HG03095 (cell line): ENCODE measurements at regions not wholly inside any gene's neighbourhood (a gene's known extent, or its start where the extent isn't known, plus 50 kb on each side); places are given as distances from the start of the nearest gene placed in this dataset.
A peak's percentile ranks its signal among the peaks of the same experiment; 100 is the strongest.
"Not testable (repeated sequence)": the region's sequence is repeated elsewhere in the genome, so short reads cannot be mapped to it uniquely, and the experiment has no call there.

Source experiments
- ATAC-seq: cut with Tn5 transposase; IDR thresholded peaks from one replicate; pipeline ENCODE4 v1.9.1; 2021; ENCODE audit warnings: moderate library complexity; ENCODE audit not compliant: unreplicated experiment

DNA sequence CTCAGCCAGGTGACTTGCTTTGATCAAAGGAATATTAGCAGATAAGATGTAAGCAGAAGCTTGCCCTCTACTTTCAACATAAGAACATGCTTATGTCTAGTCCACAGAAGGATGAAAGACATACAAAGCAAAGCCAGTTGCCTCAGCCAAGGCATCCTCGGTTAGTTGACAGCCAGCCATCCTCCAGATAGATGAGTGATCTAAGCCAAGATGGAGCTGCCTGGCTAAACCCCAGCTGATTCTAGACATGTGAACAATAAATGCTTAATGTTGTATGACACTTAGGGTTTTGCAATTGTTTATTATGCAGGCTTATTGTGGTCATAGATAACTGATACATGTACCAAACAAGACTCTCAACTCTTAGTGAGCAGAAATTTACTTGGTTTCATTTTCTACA is 157.6 kb upstream of the TMTC2 start:
- ATAC-seq: no peak

DNA sequence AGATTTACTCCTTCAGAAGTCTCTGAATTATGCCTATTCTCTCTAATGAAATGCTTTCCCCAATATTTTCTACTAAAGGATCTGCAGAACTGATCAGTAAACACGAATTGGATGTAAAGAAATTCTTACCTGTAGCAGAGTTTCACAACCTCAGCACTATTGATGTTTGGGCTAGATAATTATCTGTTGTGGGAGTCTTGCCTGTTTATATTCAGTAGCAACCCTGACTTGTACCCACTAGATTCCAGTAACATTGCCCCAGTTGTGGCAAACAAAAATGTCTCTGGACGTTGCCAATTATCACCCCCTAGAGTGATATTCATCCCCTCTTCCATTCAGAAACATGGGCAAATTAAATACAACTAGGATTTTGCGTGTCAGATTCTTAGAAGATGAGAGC is 156.8 kb upstream of the TMTC2 start:
- no peak for ATAC-seq

DNA sequence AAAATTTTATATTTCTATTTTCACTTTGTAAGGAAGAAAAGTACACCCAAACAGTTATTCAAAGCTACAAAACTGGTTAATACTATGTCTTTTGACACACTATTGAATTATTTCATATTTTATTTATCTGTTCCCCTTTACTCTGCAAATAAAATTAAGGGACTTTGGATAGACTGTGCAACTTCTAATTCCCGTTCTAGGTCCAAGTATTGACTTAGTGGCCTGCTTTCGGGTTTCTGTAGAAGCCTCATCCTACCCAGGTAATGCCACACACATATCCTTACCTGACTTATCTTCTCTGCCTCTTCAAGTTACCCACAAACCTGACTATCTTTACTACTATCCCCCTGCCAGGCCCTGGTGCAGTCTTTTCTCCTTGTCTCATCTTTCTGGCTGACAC is 156.3 kb upstream of the TMTC2 start:
- no peak for ATAC-seq

DNA sequence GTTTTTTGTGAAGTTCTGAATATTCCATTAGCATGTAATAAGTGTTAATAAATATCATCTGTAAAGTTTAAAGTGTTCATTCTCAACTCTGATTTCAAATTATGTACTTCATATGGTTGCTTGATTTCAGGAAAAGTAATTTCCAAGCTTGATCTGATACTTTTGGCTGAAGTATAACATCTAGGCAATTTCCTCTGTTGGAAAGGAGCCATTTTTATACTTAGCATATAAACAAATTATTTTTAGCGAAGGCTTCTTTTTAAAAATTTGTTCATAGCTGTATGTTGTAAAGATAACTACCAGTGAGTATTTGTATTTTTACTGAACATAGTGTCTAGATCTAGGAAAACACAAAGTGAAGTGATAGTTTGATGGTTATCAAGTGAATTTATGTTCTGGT is 153.4 kb upstream of the TMTC2 start:
- ATAC-seq: no peak

DNA sequence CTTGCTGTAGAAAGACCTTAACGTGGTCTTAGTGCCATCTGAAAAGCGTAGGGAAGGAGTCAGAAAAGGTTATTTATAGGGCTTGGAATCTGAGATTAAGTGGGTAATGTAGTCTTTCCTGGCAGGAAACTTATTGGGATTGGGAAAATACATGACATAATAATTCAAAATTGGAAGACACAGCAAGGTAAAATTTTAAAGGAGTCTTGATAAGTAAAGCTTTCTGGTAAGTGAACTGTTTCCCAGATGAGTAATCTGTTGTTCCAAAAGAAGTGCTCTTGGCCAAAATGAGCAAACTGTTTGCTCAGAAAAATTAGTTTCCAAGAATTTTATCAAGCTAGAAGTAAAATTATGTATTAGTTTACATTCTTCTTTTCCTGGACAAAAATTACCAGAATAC is 149.3 kb upstream of the TMTC2 start:
- ATAC-seq: no peak

DNA sequence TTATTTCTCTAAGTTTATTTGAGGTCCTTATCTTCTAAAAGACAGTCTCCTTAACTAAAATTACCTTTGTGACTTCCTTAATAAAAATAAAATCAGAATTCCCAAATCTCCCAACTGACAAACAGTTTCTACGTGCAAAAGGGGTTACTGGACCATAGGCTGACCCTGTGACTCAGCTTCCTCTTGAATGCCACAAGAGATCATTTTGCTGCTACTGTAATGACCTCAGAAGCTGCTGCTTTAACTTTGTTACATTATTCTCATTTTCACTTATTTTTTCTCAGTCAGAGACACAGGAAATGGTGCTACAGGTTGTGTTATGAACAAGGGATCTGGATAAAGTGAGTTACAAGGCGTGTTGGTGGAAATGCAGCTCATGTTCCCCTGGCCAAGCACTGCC is 132.2 kb upstream of the TMTC2 start:
- peak; percentile 93 for ATAC-seq

- ATAC-seq: no peak
These were observed 131.0 kb upstream of the TMTC2 start for GRCh38 chr12:82555699-82556098.

DNA sequence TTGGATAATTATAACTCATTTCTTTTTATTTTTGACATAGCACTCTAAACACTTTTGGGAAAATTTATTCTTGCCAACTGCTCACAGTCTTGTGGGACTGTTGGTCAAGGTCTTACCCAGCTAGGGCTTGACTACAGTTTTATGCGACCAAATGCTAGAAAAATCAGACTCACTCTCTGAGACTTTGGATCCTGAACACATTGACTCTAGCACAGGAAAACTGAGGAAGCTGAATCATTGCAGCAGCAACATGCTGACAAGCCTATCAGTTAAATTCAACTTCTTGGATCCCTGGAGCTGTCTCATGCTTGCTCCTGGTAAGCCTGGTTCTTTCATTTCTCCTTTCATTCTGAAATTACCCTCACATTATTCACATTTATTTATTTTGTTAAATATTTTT is 120.7 kb upstream of the TMTC2 start:
- ATAC-seq: no peak

- no peak for ATAC-seq
These were observed 119.0 kb upstream of the TMTC2 start for GRCh38 chr12:82567688-82568087.

GRCh38 chr12:82574191-82574590 is 112.5 kb upstream of the TMTC2 start:
- ATAC-seq: no peak

GRCh38 chr12:82578725-82579124 is 108.0 kb upstream of the TMTC2 start:
- ATAC-seq: no peak

- no peak for ATAC-seq
These were observed 103.0 kb upstream of the TMTC2 start for GRCh38 chr12:82583756-82584155.

DNA sequence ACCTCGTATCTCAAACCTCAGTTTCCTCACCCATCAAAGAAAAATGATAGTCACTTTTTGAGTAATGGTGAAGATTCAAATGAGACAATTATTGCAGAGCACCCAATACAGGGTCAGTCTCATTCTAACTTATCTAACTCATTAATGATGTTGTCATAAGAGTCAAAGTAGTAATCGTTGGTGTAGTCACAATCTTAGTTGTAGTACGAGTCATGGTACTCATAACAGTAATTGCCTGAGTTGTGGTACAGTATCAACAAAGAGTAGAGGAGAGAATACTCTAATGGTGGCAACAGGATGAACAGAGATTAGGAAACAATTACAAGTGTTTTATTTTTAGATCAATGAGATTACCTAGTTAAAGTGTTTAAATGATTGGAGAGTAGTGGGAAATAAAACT is 93.6 kb upstream of the TMTC2 start:
- peak; percentile 48 for ATAC-seq

DNA sequence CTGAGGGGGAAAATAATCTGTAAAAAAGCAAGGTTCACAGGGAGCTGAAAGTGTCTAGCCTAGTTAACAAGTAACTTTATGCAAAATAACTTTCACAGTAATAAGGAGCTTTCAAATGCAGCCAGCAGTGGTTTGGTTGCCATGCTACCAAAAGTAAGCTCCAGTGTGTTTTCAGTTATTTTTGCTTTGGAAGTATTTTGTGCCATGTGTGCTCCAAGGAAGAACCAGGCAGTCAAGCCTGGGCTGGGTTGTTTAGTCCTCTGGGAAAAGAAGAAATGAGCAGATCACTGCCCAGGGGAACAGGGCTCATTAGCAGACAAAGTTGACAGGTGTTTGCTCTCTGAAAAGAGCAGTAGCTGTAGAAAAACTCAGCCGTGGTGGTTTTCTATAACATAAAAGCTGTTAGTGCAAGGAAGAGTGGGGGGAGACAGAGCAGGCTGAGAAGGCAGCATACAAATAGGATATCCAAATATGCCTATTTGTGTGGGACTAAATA is 92.8 kb upstream of the TMTC2 start:
- peak; percentile 93 for ATAC-seq

DNA sequence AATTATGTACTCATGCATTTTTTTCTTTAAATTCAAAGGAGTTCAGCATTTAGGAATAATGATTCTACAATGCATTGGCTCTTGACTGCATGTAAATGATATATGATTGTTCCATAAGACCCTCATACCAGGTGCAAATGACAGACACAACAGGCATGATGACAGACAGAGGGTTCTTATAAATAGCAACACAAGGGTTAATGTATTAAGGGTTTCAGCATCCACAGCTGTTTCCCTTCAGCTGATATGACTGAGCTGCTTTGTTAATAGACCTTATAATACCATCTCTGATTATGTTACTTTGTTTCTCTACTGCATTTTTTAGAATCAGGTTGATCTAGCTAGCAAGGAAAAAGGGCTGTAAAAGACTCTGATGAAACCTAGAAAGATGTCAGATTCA is 90.8 kb upstream of the TMTC2 start:
- ATAC-seq: no peak

DNA sequence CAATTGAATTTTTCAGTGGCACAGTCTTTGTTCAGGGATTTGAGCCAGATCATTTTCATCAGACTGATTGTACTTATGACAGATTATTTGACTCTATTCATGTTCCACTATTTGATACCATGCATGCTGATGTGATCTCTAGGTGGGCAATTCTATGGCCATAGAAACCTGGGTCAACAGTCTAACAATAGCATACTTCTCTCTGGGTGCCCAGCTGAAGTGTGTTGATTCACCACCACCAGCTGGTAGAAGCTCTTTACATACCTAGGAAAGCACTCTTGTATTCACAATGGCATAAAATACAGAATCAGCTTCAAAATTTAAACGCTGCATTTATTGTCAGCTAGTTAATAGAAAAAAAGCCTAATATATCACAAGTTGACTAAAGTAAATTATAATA is 90.2 kb upstream of the TMTC2 start:
- no peak for ATAC-seq

- ATAC-seq: no peak
These were observed 86.3 kb upstream of the TMTC2 start for GRCh38 chr12:82600379-82600778.

- ATAC-seq: not testable (repeated sequence)
These were observed 83.1 kb upstream of the TMTC2 start for GRCh38 chr12:82603647-82604046.

- ATAC-seq: peak; percentile 64
These were observed 81.6 kb upstream of the TMTC2 start for GRCh38 chr12:82605115-82605514.

DNA sequence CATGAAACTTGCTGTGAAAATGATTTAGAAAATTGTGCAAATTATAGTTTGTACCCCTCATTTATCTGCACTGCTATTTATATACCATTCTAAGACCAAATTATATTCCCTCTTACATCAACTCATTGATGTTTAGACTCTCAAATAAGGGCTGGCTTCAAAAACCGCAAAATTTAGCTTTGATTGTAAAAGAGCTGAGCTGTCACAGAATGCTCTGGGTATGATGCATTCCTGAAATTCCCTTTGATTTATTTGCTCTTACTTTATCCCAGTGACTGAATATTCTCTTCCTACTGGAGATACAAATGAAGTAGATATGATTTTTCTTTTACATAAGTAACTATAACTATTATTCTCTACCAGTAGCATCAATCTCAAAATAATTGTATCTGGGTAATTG is 78.0 kb upstream of the TMTC2 start:
- ATAC-seq: no peak

DNA sequence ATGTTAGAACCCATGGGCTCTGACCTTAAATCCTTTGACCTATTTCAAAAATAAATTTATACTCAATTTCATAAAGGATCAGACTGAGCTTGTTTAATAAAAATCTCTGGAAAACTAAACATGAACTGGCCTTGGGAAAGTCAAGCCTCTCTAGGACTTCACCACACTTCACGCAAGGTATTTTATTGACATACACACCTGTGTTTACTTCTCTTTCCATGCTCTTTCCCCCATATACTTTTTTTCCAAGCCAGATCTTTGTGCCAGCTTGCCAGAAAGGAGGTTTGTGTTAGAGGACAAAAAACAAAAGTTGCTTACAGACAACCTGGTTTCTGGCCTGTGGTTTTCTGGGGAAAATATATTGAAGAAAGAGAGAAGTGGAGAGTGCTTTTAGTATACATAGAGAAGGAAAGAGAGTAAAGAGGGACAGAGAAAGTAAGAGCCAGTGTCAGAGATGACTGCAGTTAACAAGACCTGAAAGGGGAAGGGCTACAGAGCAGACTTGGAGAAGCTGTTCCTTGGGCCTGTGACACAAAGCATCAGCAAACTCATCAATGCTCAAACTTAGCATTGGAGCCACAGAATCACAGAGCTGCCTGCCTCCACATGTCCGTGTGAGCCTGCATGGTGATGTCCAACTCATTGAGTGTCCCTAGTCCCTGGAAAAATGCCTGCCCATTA is 77.3 kb upstream of the TMTC2 start:
- no peak for ATAC-seq

- ATAC-seq: no peak
These were observed 67.1 kb upstream of the TMTC2 start for GRCh38 chr12:82619644-82620043.

GRCh38 chr12:82620917-82621316 is 65.8 kb upstream of the TMTC2 start:
- no peak for ATAC-seq
